ENCODE measurements at regions not wholly inside any gene's neighbourhood (a gene's known extent, or its start where the extent isn't known, plus 50 kb on each side); places are given as distances from the start of the nearest gene placed in this dataset.
A peak's percentile ranks its signal among the peaks of the same experiment; 100 is the strongest.
"Not testable (repeated sequence)": the region's sequence is repeated elsewhere in the genome, so short reads cannot be mapped to it uniquely, and the experiment has no call there.

GRCh38 chr2:87365038-87365437 lies 343.4 kb upstream of the PLGLB1 start:
- H3K9me3 Mint-ChIP-seq; H3K27ac ChIP-seq (ENCODE audit: low read depth, low read length); intact Hi-C loops (cut with micrococcal nuclease): not testable (repeated sequence)

GRCh38 chr2:87386063-87386560 lies 361.8 kb upstream of the PLGLB2 start:
- intact Hi-C loops (cut with micrococcal nuclease); H3K4me1 Mint-ChIP-seq; H3K27me3 ChIP-seq (ENCODE audit: insufficient read depth, low read length); H3K9me3 Mint-ChIP-seq; H3K4me3 ChIP-seq (ENCODE audit: low read length in 2 of 2); POLR2A ChIA-PET (ENCODE audit: partially characterized antibody); H3K9me3 ChIP-seq (ENCODE audit: control insufficient read depth in 1 of 2, low read length in 2 of 2); H3K36me3 Mint-ChIP-seq; H3K27ac ChIP-seq (ENCODE audit: low read depth, low read length); H3K27me3 Mint-ChIP-seq; H3K4me3 Mint-ChIP-seq; DNase-seq; H3K36me3 ChIP-seq (ENCODE audit: insufficient read depth, low read length); H3K27ac Mint-ChIP-seq; H3K4me1 ChIP-seq (ENCODE audit: insufficient read depth, low read length); CTCF ChIA-PET (ENCODE audit: partially characterized antibody): not testable (repeated sequence)

More at GRCh38 chr2:87365038-87365437, 343.4 kb upstream of the PLGLB1 start:
- POLR2A ChIA-PET (ENCODE audit: partially characterized antibody); H3K4me1 Mint-ChIP-seq; H3K9me3 ChIP-seq (ENCODE audit: control insufficient read depth in 1 of 2, low read length in 2 of 2); H3K4me3 ChIP-seq (ENCODE audit: low read length in 2 of 2); H3K36me3 Mint-ChIP-seq; DNase-seq; H3K27me3 Mint-ChIP-seq; CTCF ChIA-PET (ENCODE audit: partially characterized antibody); H3K4me3 Mint-ChIP-seq; H3K36me3 ChIP-seq (ENCODE audit: insufficient read depth, low read length); H3K4me1 ChIP-seq (ENCODE audit: insufficient read depth, low read length); H3K27me3 ChIP-seq (ENCODE audit: insufficient read depth, low read length); H3K27ac Mint-ChIP-seq: not testable (repeated sequence)

- H3K4me3 Mint-ChIP-seq; H3K27ac ChIP-seq (ENCODE audit: low read depth, low read length); intact Hi-C loops (cut with micrococcal nuclease); H3K4me1 Mint-ChIP-seq; H3K27me3 Mint-ChIP-seq; H3K9me3 ChIP-seq (ENCODE audit: control insufficient read depth in 1 of 2, low read length in 2 of 2); H3K36me3 ChIP-seq (ENCODE audit: insufficient read depth, low read length); CTCF ChIA-PET (ENCODE audit: partially characterized antibody); H3K9me3 Mint-ChIP-seq; DNase-seq; H3K4me3 ChIP-seq (ENCODE audit: low read length in 2 of 2); H3K27me3 ChIP-seq (ENCODE audit: insufficient read depth, low read length); POLR2A ChIA-PET (ENCODE audit: partially characterized antibody); H3K27ac Mint-ChIP-seq; H3K36me3 Mint-ChIP-seq; H3K4me1 ChIP-seq (ENCODE audit: insufficient read depth, low read length): not testable (repeated sequence)
Measured at GRCh38 chr2:87395784-87396183, 352.1 kb upstream of the PLGLB2 start.

- H3K4me3 ChIP-seq (ENCODE audit: low read length in 2 of 2); CTCF ChIA-PET (ENCODE audit: partially characterized antibody); intact Hi-C loops (cut with micrococcal nuclease); H3K4me1 Mint-ChIP-seq; H3K4me3 Mint-ChIP-seq; H3K9me3 ChIP-seq (ENCODE audit: control insufficient read depth in 1 of 2, low read length in 2 of 2); H3K27me3 ChIP-seq (ENCODE audit: insufficient read depth, low read length); H3K36me3 ChIP-seq (ENCODE audit: insufficient read depth, low read length); H3K9me3 Mint-ChIP-seq; H3K27ac ChIP-seq (ENCODE audit: low read depth, low read length); POLR2A ChIA-PET (ENCODE audit: partially characterized antibody); H3K36me3 Mint-ChIP-seq; H3K27me3 Mint-ChIP-seq; H3K27ac Mint-ChIP-seq; H3K4me1 ChIP-seq (ENCODE audit: insufficient read depth, low read length): not testable (repeated sequence)
- DNase-seq = peak in 1 of 5 donors; percentile 43
Measured at GRCh38 chr2:87396551-87397265, 351.2 kb upstream of the PLGLB2 start.

GRCh38 chr2:87397276-87398065 lies 350.4 kb upstream of the PLGLB2 start:
- H3K36me3 Mint-ChIP-seq; H3K4me3 Mint-ChIP-seq; H3K4me1 Mint-ChIP-seq; POLR2A ChIA-PET (ENCODE audit: partially characterized antibody); H3K27ac Mint-ChIP-seq; H3K27me3 ChIP-seq (ENCODE audit: insufficient read depth, low read length); H3K36me3 ChIP-seq (ENCODE audit: insufficient read depth, low read length); H3K9me3 Mint-ChIP-seq; H3K9me3 ChIP-seq (ENCODE audit: control insufficient read depth in 1 of 2, low read length in 2 of 2); H3K27ac ChIP-seq (ENCODE audit: low read depth, low read length); intact Hi-C loops (cut with micrococcal nuclease); H3K4me1 ChIP-seq (ENCODE audit: insufficient read depth, low read length); CTCF ChIA-PET (ENCODE audit: partially characterized antibody); H3K27me3 Mint-ChIP-seq; H3K4me3 ChIP-seq (ENCODE audit: low read length in 2 of 2): not testable (repeated sequence)
- peak in 1 of 5 donors; percentile 16 for DNase-seq

GRCh38 chr2:87398567-87399305 lies 349.2 kb upstream of the PLGLB2 start:
- H3K9me3 ChIP-seq (ENCODE audit: control insufficient read depth in 1 of 2, low read length in 2 of 2); H3K4me1 ChIP-seq (ENCODE audit: insufficient read depth, low read length); H3K36me3 Mint-ChIP-seq; H3K4me3 ChIP-seq (ENCODE audit: low read length in 2 of 2); H3K4me1 Mint-ChIP-seq; intact Hi-C loops (cut with micrococcal nuclease); H3K4me3 Mint-ChIP-seq; H3K36me3 ChIP-seq (ENCODE audit: insufficient read depth, low read length); CTCF ChIA-PET (ENCODE audit: partially characterized antibody); H3K27me3 ChIP-seq (ENCODE audit: insufficient read depth, low read length); POLR2A ChIA-PET (ENCODE audit: partially characterized antibody); H3K27ac Mint-ChIP-seq; H3K27ac ChIP-seq (ENCODE audit: low read depth, low read length); H3K27me3 Mint-ChIP-seq: not testable (repeated sequence)
- H3K9me3 Mint-ChIP-seq = peaks cover 0 to 18% (median 2%) of the 10 kb centered on the region in 8 donors
- peak in 1 of 5 donors; percentile 38 for DNase-seq

- Mint-ChIP-seq H3K9me3 (peaks cover 0 to 23% (median 4%) of the 10 kb centered on the region in 8 donors), H3K27ac (no peak overlapping the region), H3K36me3 (no peaks in the 10 kb centered on the region), H3K27me3 (no peaks in the 10 kb centered on the region), H3K4me1 (no peaks in the 10 kb centered on the region), H3K4me3 (no peak overlapping the region)
- ChIA-PET CTCF (ENCODE audit: partially characterized antibody) (no interaction called here), POLR2A (ENCODE audit: partially characterized antibody) (no interaction called here)
- DNase-seq = peak in 1 of 5 donors; percentile 30
- Histone ChIP-seq H3K4me1 (ENCODE audit: insufficient read depth, low read length) (no peaks in the 10 kb centered on the region), H3K9me3 (ENCODE audit: control insufficient read depth in 1 of 2, low read length in 2 of 2) (no peaks in the 10 kb centered on the region), H3K27ac (ENCODE audit: low read depth, low read length) (no peak overlapping the region), H3K4me3 (ENCODE audit: low read length in 2 of 2) (no peak overlapping the region), H3K36me3 (ENCODE audit: insufficient read depth, low read length) (no peaks in the 10 kb centered on the region), H3K27me3 (ENCODE audit: insufficient read depth, low read length) (no peaks in the 10 kb centered on the region)
- intact Hi-C loops (cut with micrococcal nuclease) = no loop called here
Measured at GRCh38 chr2:87401726-87402345, 346.1 kb upstream of the PLGLB2 start.
